H1 (cell line): ENCODE measurements at regions not wholly inside any gene's neighbourhood (a gene's known extent, or its start where the extent isn't known, plus 50 kb on each side); places are given as distances from the start of the nearest gene placed in this dataset.

Experiments used
- CTCF ChIA-PET: fragments of 300-600 bp; sonication (Branson Sonifier 250); formaldehyde crosslinking; loops from one replicate; lab custom pipeline; 2021; ENCODE audit not compliant: partially characterized antibody; lab: Charles Lee
- POLR2A ChIA-PET: fragments of 300-600 bp; sonication (Branson Sonifier 250); formaldehyde crosslinking; loops from one replicate; lab custom pipeline; 2021; ENCODE audit warnings: inconsistent platforms; ENCODE audit not compliant: partially characterized antibody; lab: Charles Lee
- DNase-seq, 2 experiments: peaks; one replicate each; pipeline versions ENCODE4 v3.0.0 to v3.0.0-alpha.2; 2010 to 2022; ENCODE audit warnings: low spot score in 2 of 2, low read depth in 1 of 2, mixed read lengths in 1 of 2
- FAIRE-seq: peaks from 2 replicates; lab custom pipeline; 2011; peaks lifted over from hg19 to GRCh38; lab: Jason Lieb, UNC
- H2AFZ ChIP-seq: 2 replicates; pipeline ENCODE4 v1.8.1; 2012; ENCODE audit warnings: low read length, inconsistent platforms
- H2AK5ac ChIP-seq: 2 replicates; pipeline ENCODE4 v1.6.1; 2013; ENCODE audit warnings: low read depth, low read length
- H2BK120ac ChIP-seq: replicated peaks from 2 replicates; pipeline ENCODE3; 2013; ENCODE audit warnings: low read depth, low read length, inconsistent platforms
- H2BK12ac ChIP-seq: 2 replicates; pipeline ENCODE4 v1.6.1; 2013; ENCODE audit warnings: low read depth, low read length
- H2BK15ac ChIP-seq: 2 replicates; pipeline ENCODE4 v1.6.1; 2013; ENCODE audit warnings: low read length
- H2BK20ac ChIP-seq: 2 replicates; pipeline ENCODE4 v1.6.1; 2013; ENCODE audit warnings: low read length
- H2BK5ac ChIP-seq: 2 replicates; pipeline ENCODE4 v1.6.1; 2013; ENCODE audit warnings: low read depth, low read length
- H3K14ac ChIP-seq: 2 replicates; pipeline ENCODE4 v1.6.1; 2013; ENCODE audit warnings: inconsistent platforms; ENCODE audit not compliant: insufficient read length
- H3K18ac ChIP-seq: 2 replicates; pipeline ENCODE4 v1.6.1; 2013; ENCODE audit warnings: low read length; ENCODE audit errors: extremely low read depth
- H3K23ac ChIP-seq: 2 replicates; pipeline ENCODE4 v1.6.1; 2013; ENCODE audit warnings: inconsistent platforms; ENCODE audit not compliant: insufficient read length
- H3K23me2 ChIP-seq: 2 replicates; pipeline ENCODE4 v1.6.1; 2013; ENCODE audit warnings: low read depth, low read length
- H3K27ac ChIP-seq: 2 replicates; pipeline ENCODE4 v1.6.1; 2011; ENCODE audit warnings: low read depth, low read length, inconsistent platforms
- H3K27me3 ChIP-seq, 4 experiments: replicated peaks in 1 of 4; 1 replicate in 1 of 4; 2 replicates in 3 of 4; pipeline versions ENCODE4 v1.6.1 to v1.8.1; 2011 to 2013; ENCODE audit warnings: low read length in 3 of 4, mild to moderate bottlenecking in 3 of 4, inconsistent platforms in 2 of 4, mixed read lengths in 2 of 4, moderate library complexity in 1 of 4; ENCODE audit not compliant: control insufficient read depth in 3 of 4, insufficient read depth in 3 of 4; ENCODE audit errors: extremely low read depth in 1 of 4
- H3K36me3 ChIP-seq, 4 experiments: 2 replicates each; pipeline versions ENCODE4 v1.6.1 to v1.8.1; 2011 to 2013; ENCODE audit warnings: mild to moderate bottlenecking in 4 of 4, low read length in 3 of 4, moderate library complexity in 2 of 4, control low read depth in 1 of 4, inconsistent platforms in 1 of 4; ENCODE audit not compliant: insufficient read depth in 4 of 4, control insufficient read depth in 2 of 4
- H3K4ac ChIP-seq: replicated peaks from 2 replicates; pipeline ENCODE3; 2013; ENCODE audit warnings: low read length, low read depth, mixed read lengths, inconsistent platforms; ENCODE audit not compliant: insufficient read length
- H3K4me1 ChIP-seq, 4 experiments: replicated peaks in 1 of 4; 1 replicate in 1 of 4; 2 replicates in 3 of 4; pipeline versions ENCODE4 v1.6.1 to v1.8.1; 2011 to 2013; ENCODE audit warnings: low read length in 3 of 4, inconsistent platforms in 2 of 4, mixed read lengths in 1 of 4; ENCODE audit not compliant: insufficient read depth in 4 of 4, control insufficient read depth in 3 of 4
- H3K4me2 ChIP-seq, 2 experiments: 2 replicates each; pipeline versions ENCODE4 v1.6.1 to v1.8.1; 2011 to 2013; ENCODE audit warnings: low read depth in 2 of 2, low read length in 2 of 2, control low read depth in 1 of 2, inconsistent platforms in 1 of 2, mild to moderate bottlenecking in 1 of 2; ENCODE audit not compliant: insufficient read depth in 1 of 2
- H3K4me3 ChIP-seq, 4 experiments: fragments of 200-600, 300-600 bp in 1 of 4; sonication (generic), shearing (Covaris generic), sonication (Bioruptor Twin) in 1 of 4; 2 replicates each; pipeline versions ENCODE4 v1.5.1 to v1.8.1; 2011 to 2016; ENCODE audit warnings: low read length in 4 of 4, low read depth in 3 of 4, control low read depth in 2 of 4, inconsistent platforms in 2 of 4, mild to moderate bottlenecking in 2 of 4, mixed read lengths in 1 of 4, moderate library complexity in 1 of 4; ENCODE audit not compliant: insufficient read depth in 2 of 4; ENCODE audit errors: extremely low read depth in 1 of 4
- H3K56ac ChIP-seq: replicated peaks from 2 replicates; pipeline ENCODE3; 2013; ENCODE audit warnings: low read depth, mild to moderate bottlenecking, mixed read lengths, low read length, inconsistent platforms; ENCODE audit not compliant: insufficient read length
- H3K79me1 ChIP-seq: 2 replicates; pipeline ENCODE4 v1.6.1; 2013; ENCODE audit warnings: low read depth, low read length, control low read depth
- H3K79me2 ChIP-seq, 2 experiments: 2 replicates each; pipeline versions ENCODE4 v1.6.1 to v1.8.1; 2012 to 2013; ENCODE audit warnings: low read length in 2 of 2, mild to moderate bottlenecking in 2 of 2, inconsistent platforms in 1 of 2; ENCODE audit not compliant: insufficient read depth in 2 of 2, control insufficient read depth in 1 of 2
- H3K9ac ChIP-seq, 4 experiments: replicated peaks in 1 of 4; 1 replicate in 1 of 4; 2 replicates in 3 of 4; pipeline versions ENCODE4 v1.6.1 to v1.8.1; 2011 to 2013; ENCODE audit warnings: low read depth in 3 of 4, low read length in 3 of 4, control low read depth in 2 of 4, mild to moderate bottlenecking in 2 of 4, moderate library complexity in 2 of 4, inconsistent platforms in 1 of 4; ENCODE audit errors: extremely low read depth in 1 of 4
- H3K9me3 ChIP-seq, 2 experiments: 2 replicates each; pipeline versions ENCODE4 v1.6.1 to v1.8.1; 2012 to 2013; ENCODE audit warnings: mild to moderate bottlenecking in 2 of 2, moderate library complexity in 2 of 2, control low read depth in 1 of 2, inconsistent platforms in 1 of 2, low read depth in 1 of 2, low read length in 1 of 2, mixed read lengths in 1 of 2; ENCODE audit not compliant: insufficient read depth in 2 of 2
- H4K20me1 ChIP-seq, 2 experiments: replicated peaks in 1 of 2; 2 replicates each; pipeline versions ENCODE3 to v1.8.1; 2011 to 2013; ENCODE audit warnings: inconsistent platforms in 2 of 2, low read length in 2 of 2, mild to moderate bottlenecking in 1 of 2; ENCODE audit not compliant: insufficient read depth in 2 of 2, control insufficient read depth in 1 of 2
- H4K5ac ChIP-seq: 2 replicates; pipeline ENCODE4 v1.6.1; 2013; ENCODE audit warnings: low read length, low read depth, mixed read lengths, inconsistent platforms; ENCODE audit not compliant: insufficient read length
- H4K8ac ChIP-seq: 2 replicates; pipeline ENCODE4 v1.8.0; 2013; ENCODE audit warnings: mild to moderate bottlenecking, moderate library complexity, low read length, inconsistent platforms; ENCODE audit not compliant: insufficient read depth; ENCODE audit errors: extremely low read depth
- H4K91ac ChIP-seq: replicated peaks from 2 replicates; pipeline ENCODE3; 2013; ENCODE audit warnings: low read length, mixed read lengths, inconsistent platforms; ENCODE audit not compliant: insufficient read length
- ATF2 ChIP-seq: IDR thresholded peaks from 2 replicates; pipeline ENCODE4 v1.6.1; 2012; ENCODE audit warnings: low read length, inconsistent platforms
- CEBPB ChIP-seq: IDR thresholded peaks from 2 replicates; pipeline ENCODE4 v1.6.1; 2012; ENCODE audit warnings: low read depth, low read length
- CHD2 ChIP-seq: IDR thresholded peaks from 2 replicates; pipeline ENCODE4 v1.6.1; 2012; ENCODE audit warnings: low read length, improper control_type of control experiment
- FOSL1 ChIP-seq: IDR thresholded peaks from 2 replicates; pipeline ENCODE4 v1.6.1; 2011; ENCODE audit warnings: mild to moderate bottlenecking, low read depth, low read length, moderate library complexity; ENCODE audit not compliant: insufficient read depth
- HDAC6 ChIP-seq: IDR thresholded peaks from one replicate; pipeline ENCODE4 v1.7.1; 2012; ENCODE audit warnings: low read depth, mild to moderate bottlenecking, inconsistent platforms, low read length, moderate library complexity
- JUN ChIP-seq: IDR thresholded peaks from 2 replicates; pipeline ENCODE4 v1.6.1; 2011; ENCODE audit warnings: low read depth, mild to moderate bottlenecking, improper control_type of control experiment, low read length
- NANOG ChIP-seq: IDR thresholded peaks from 2 replicates; pipeline ENCODE4 v1.6.1; 2011; ENCODE audit warnings: low read length, low read depth, mild to moderate bottlenecking, inconsistent platforms; ENCODE audit not compliant: insufficient read depth, poor library complexity, severe bottlenecking
- POLR2AphosphoS5 ChIP-seq: IDR thresholded peaks from 2 replicates; pipeline ENCODE4 v1.6.1; 2011; ENCODE audit warnings: low read depth, low read length
- RNF2 ChIP-seq: fragments of 200-900, 300-1000 bp; sonication (generic); IDR thresholded peaks from 2 replicates; pipeline ENCODE4 v1.7.1; 2016; ENCODE audit warnings: borderline replicate concordance, low read depth, mild to moderate bottlenecking, antibody characterized with exemption, low read length; ENCODE audit not compliant: poor library complexity, severe bottlenecking; ENCODE audit errors: missing control alignments
- SP1 ChIP-seq: IDR thresholded peaks from 2 replicates; pipeline ENCODE4 v1.6.1; 2011; ENCODE audit warnings: low read depth, low read length
- TBP ChIP-seq: IDR thresholded peaks from 2 replicates; pipeline ENCODE4 v1.6.1; 2011; ENCODE audit warnings: low read depth, low read length, improper control_type of control experiment
- WGBS, 2 experiments: shearing (Covaris generic) in 1 of 2; methylation state at CpG; one replicate each; pipeline versions ENCODE4 v1.1.6 to v1.1.7; 2013 to 2015; ENCODE audit warnings: low lambda C conversion rate in 2 of 2, mixed read lengths in 2 of 2, inconsistent platforms in 1 of 2, low coverage in 1 of 2, missing lambda C conversion rate in 1 of 2; ENCODE audit not compliant: insufficient replicate concordance in 2 of 2, insufficient coverage in 1 of 2, insufficient read length in 1 of 2; ENCODE audit errors: extremely low coverage in 1 of 2, missing lambda C conversion rate in 1 of 2; 5-methylcytosine and 5-hydroxymethylcytosine counted together

- Histone ChIP-seq H3K4me2 (no peak overlapping the region), H3K4ac (no peak overlapping the region), H2BK120ac (no peak overlapping the region), H2AFZ (no peak overlapping the region), H3K4me1 (no peaks in the 10 kb centered on the region), H3K36me3 (no peaks in the 10 kb centered on the region), H3K9me3 (no peaks in the 10 kb centered on the region), H2AK5ac (no peak overlapping the region), H2BK20ac (no peak overlapping the region), H4K8ac (no peak overlapping the region), H3K23ac (no peak overlapping the region), H2BK15ac (no peak overlapping the region), H4K20me1 (no peaks in the 10 kb centered on the region), H3K79me2 (no peaks in the 10 kb centered on the region), H3K14ac (no peak overlapping the region), H4K5ac (no peak overlapping the region), H3K9ac (no peak overlapping the region), H3K27ac (no peak overlapping the region), H3K18ac (no peak overlapping the region), H4K91ac (no peak overlapping the region), H3K79me1 (no peaks in the 10 kb centered on the region), H3K4me3 (no peak overlapping the region), H3K23me2 (no peaks in the 10 kb centered on the region), H3K56ac (no peak overlapping the region), H3K27me3 (no peaks in the 10 kb centered on the region), H2BK12ac (no peak overlapping the region), H2BK5ac (no peak overlapping the region)
- no peak for FAIRE-seq
- no peak for DNase-seq
- WGBS, 2 experiments, result 100% methylated on average over 1 of the region's 1 CpG; no CpG with 5 or more reads in 1 of the 2 experiments
- CTCF ChIA-PET, result interaction anchor here (0.8 to 1.0 kb wide), 2 partner anchors 19 to 31 kb away, joined by 3 to 4 read pairs; no protein-coding TSS in a partner anchor
- POLR2A ChIA-PET, result no interaction called here
- no peak for TF ChIP-seq SP1
- no peak for TF ChIP-seq CEBPB
- TF ChIP-seq POLR2AphosphoS5, result no peak
- TF ChIP-seq HDAC6, result no peak
- TF ChIP-seq TBP, result no peak
- no peak for TF ChIP-seq CHD2
- TF ChIP-seq FOSL1, result no peak
- no peak for TF ChIP-seq ATF2
- TF ChIP-seq RNF2, result no peak
- no peak for TF ChIP-seq NANOG
- no peak for TF ChIP-seq JUN
Measured at GRCh38 chr4:180634306-180634705, 1608.9 kb upstream of the TENM3 start.
